ENCODE measurements at regions not wholly inside any gene's neighbourhood (a gene's known extent, or its start where the extent isn't known, plus 50 kb on each side); places are given as distances from the start of the nearest gene placed in this dataset.

DNA sequence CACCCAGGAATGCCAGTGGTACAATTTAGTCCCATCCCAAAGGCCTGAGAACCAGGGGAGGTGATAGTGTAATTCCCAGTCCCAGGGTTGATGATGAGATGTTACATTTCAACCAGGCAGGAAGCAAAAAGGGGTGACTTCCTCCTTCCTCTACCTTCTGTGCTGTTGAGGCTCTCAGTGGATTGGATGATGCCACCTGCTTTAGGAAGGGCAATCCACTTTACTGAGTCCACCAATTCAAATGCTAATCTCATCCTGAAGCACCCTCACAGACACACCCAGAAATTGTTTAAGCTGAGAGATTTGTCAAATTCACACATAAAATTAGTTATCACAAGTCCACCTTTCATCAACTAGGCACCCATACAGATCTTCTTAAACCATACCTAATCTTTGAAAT is 418.5 kb upstream of the GOLIM4 start:
- H3K4me1 ChIP-seq (ENCODE audit: low read depth), result no peaks in the 10 kb centered on the region
- no peaks in the 10 kb centered on the region for H3K9me3 ChIP-seq
- intact Hi-C loops (cut with DNase I, micrococcal nuclease), result no loop called here
- H3K36me3 ChIP-seq (ENCODE audit: low read depth), result no peaks in the 10 kb centered on the region
- DNase-seq, result no peak
- ATAC-seq, result no peak
- H3K4me3 ChIP-seq, result no peak overlapping the region
- TF ChIP-seq, protein P1, sequence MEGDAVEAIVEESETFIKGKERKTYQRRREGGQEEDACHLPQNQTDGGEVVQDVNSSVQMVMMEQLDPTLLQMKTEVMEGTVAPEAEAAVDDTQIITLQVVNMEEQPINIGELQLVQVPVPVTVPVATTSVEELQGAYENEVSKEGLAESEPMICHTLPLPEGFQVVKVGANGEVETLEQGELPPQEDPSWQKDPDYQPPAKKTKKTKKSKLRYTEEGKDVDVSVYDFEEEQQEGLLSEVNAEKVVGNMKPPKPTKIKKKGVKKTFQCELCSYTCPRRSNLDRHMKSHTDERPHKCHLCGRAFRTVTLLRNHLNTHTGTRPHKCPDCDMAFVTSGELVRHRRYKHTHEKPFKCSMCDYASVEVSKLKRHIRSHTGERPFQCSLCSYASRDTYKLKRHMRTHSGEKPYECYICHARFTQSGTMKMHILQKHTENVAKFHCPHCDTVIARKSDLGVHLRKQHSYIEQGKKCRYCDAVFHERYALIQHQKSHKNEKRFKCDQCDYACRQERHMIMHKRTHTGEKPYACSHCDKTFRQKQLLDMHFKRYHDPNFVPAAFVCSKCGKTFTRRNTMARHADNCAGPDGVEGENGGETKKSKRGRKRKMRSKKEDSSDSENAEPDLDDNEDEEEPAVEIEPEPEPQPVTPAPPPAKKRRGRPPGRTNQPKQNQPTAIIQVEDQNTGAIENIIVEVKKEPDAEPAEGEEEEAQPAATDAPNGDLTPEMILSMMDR (IDR thresholded peaks at IDR 0.05), result no peak

- Histone ChIP-seq H3K9me3 (no peaks in the 10 kb centered on the region), H3K4me3 (no peak overlapping the region), H3K4me1 (ENCODE audit: low read depth) (no peaks in the 10 kb centered on the region), H3K36me3 (ENCODE audit: low read depth) (no peaks in the 10 kb centered on the region)
- DNase-seq (no peak), ATAC-seq (no peak)
- TF ChIP-seq, protein P1 (IDR thresholded peaks at IDR 0.05), result no peak
- intact Hi-C loops (cut with DNase I, micrococcal nuclease), result no loop called here
These were observed 417.1 kb upstream of the GOLIM4 start for GRCh38 chr3:168512802-168513201.

DNA sequence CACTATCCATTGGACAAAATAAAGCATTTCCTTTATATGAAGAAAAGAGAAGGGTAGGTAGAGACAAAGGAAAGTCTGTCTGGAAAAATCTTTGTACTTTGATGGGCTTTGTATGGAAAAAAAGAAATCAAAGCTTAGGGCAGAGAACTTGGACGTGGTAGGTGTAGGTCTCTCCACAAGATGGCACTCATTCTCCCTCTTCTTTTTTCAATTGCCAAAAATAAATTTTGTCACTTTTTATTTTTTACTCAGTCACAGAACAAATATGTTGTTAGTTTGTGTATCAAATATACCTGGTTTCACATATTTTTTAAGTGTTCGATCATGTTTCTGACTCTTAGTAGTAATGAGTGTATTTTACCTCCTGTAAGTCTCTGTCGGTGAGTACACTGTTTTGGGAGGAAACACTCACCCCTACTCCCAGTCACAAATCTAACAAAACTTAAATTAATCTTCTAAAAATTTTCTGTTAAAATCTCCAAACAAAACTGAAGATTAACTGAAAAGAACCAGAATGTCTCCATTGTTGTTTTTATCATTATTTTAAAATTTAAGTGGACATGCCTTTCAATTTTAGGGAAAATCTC is 415.8 kb upstream of the GOLIM4 start:
- H3K4me1 ChIP-seq (ENCODE audit: low read depth), result no peaks in the 10 kb centered on the region
- intact Hi-C loops (cut with DNase I, micrococcal nuclease), result no loop called here
- DNase-seq, result no peak
- no peaks in the 10 kb centered on the region for H3K36me3 ChIP-seq (ENCODE audit: low read depth)
- ATAC-seq, result no peak
- TF ChIP-seq, protein P1 (IDR thresholded peaks at IDR 0.05), result no peak
- no peak overlapping the region for H3K4me3 ChIP-seq
- H3K9me3 ChIP-seq, result no peaks in the 10 kb centered on the region

DNA sequence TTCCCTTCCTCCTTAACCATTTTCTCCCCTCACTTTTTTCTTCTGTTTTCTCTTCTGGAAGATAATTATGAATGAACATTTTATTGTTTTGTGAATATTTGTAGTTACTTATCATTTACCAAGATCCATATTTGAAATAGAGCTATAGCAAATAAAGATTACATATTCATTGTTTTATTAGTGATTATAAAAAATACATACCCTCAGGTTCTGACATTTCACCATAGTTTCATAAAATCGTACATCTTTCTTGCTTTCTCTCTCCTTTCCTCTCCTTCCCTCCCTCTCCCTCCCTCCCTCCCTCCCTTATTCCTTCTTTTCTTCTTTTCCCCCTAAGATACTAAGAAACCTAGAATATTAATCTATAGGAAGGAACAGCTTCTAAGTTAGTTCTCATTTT is 410.9 kb upstream of the GOLIM4 start:
- Histone ChIP-seq H3K36me3 (ENCODE audit: low read depth) (no peaks in the 10 kb centered on the region), H3K9me3 (no peaks in the 10 kb centered on the region), H3K4me1 (ENCODE audit: low read depth) (no peaks in the 10 kb centered on the region), H3K4me3 (no peak overlapping the region)
- intact Hi-C loops (cut with DNase I, micrococcal nuclease), result no loop called here
- DNase-seq (no peak), ATAC-seq (no peak)
- TF ChIP-seq, protein P1 (IDR thresholded peaks at IDR 0.05), result no peak

- H3K4me3 ChIP-seq, result no peak overlapping the region
- H3K36me3 ChIP-seq (ENCODE audit: low read depth), result no peaks in the 10 kb centered on the region
- intact Hi-C loops (cut with DNase I, micrococcal nuclease), result no loop called here
- DNase-seq (no peak), ATAC-seq (no peak)
- H3K9me3 ChIP-seq, result no peaks in the 10 kb centered on the region
- TF ChIP-seq, protein P1 (IDR thresholded peaks at IDR 0.05), result no peak
- no peaks in the 10 kb centered on the region for H3K4me1 ChIP-seq (ENCODE audit: low read depth)
These were observed 405.8 kb upstream of the GOLIM4 start for GRCh38 chr3:168501570-168501969.

DNA sequence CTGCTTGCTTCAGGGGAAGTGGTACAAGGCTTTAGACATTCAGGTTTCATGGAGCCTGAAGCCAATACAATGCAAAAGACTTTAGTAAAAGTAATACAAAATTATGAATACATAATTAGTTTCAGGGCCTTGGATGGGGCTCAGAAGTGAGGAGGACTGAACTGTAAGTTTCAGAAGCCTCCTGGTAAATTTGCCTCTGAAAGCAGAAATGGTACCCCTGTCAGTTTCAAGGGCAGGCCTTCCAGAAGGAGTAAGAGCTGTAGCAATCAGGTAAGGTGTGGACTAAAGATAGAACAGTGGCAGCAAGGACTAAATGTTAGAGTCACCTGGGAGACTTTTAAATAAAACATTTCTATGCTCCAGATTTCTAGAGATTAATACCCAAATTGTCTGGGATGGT is 402.5 kb upstream of the GOLIM4 start:
- ATAC-seq (no peak), DNase-seq (no peak)
- TF ChIP-seq, protein P1 (IDR thresholded peaks at IDR 0.05), result no peak
- no peaks in the 10 kb centered on the region for H3K36me3 ChIP-seq (ENCODE audit: low read depth)
- no peak overlapping the region for H3K4me3 ChIP-seq
- intact Hi-C loops (cut with DNase I, micrococcal nuclease), result no loop called here
- H3K4me1 ChIP-seq (ENCODE audit: low read depth), result no peaks in the 10 kb centered on the region
- no peaks in the 10 kb centered on the region for H3K9me3 ChIP-seq
